H9 (cell line): ENCODE measurements at regions not wholly inside any gene's neighbourhood (a gene's known extent, or its start where the extent isn't known, plus 50 kb on each side); places are given as distances from the start of the nearest gene placed in this dataset.

Experiments
- DNase-seq: peaks from one replicate; pipeline ENCODE4 v3.0.0-alpha.2; 2017
- H2AFZ ChIP-seq: one replicate; pipeline ENCODE4 v1.6.1; 2013; ENCODE audit warnings: mild to moderate bottlenecking, low read length, control low read depth, moderate library complexity
- H2AK5ac ChIP-seq: 2 replicates; pipeline ENCODE4 v1.6.1; 2013; ENCODE audit warnings: low read length, control low read depth, mixed read lengths; ENCODE audit not compliant: insufficient read length
- H2BK120ac ChIP-seq: one replicate; pipeline ENCODE4 v1.6.1; 2013; ENCODE audit warnings: low read depth, mild to moderate bottlenecking, low read length, control low read depth, inconsistent platforms; ENCODE audit not compliant: poor library complexity, severe bottlenecking
- H2BK12ac ChIP-seq: 2 replicates; pipeline ENCODE4 v1.6.1; 2013; ENCODE audit warnings: low read length, control low read depth, mixed read lengths, low read depth; ENCODE audit not compliant: insufficient read length
- H2BK15ac ChIP-seq: 2 replicates; pipeline ENCODE4 v1.6.1; 2013; ENCODE audit warnings: low read depth, low read length, control low read depth
- H2BK20ac ChIP-seq: one replicate; pipeline ENCODE4 v1.6.1; 2013; ENCODE audit warnings: low read depth, mild to moderate bottlenecking, low read length, control low read depth, inconsistent platforms; ENCODE audit not compliant: poor library complexity, severe bottlenecking
- H2BK5ac ChIP-seq: 2 replicates; pipeline ENCODE4 v1.6.1; 2013; ENCODE audit warnings: low read length, control low read depth, mixed read lengths; ENCODE audit not compliant: insufficient read length
- H3K14ac ChIP-seq: 2 replicates; pipeline ENCODE4 v1.6.1; 2013; ENCODE audit warnings: low read length, control low read depth; ENCODE audit not compliant: insufficient read depth
- H3K18ac ChIP-seq: 2 replicates; pipeline ENCODE4 v1.6.1; 2013; ENCODE audit warnings: low read depth, mild to moderate bottlenecking, mixed read lengths, low read length, control low read depth; ENCODE audit not compliant: insufficient read length
- H3K23ac ChIP-seq: 2 replicates; pipeline ENCODE4 v1.6.1; 2013; ENCODE audit warnings: low read length, control low read depth, mixed read lengths, low read depth; ENCODE audit not compliant: insufficient read length
- H3K23me2 ChIP-seq: 2 replicates; pipeline ENCODE4 v1.6.1; 2013; ENCODE audit warnings: low read depth, mild to moderate bottlenecking, mixed read lengths, low read length, control low read depth; ENCODE audit not compliant: insufficient read length, poor library complexity, severe bottlenecking
- H3K27ac ChIP-seq: 2 replicates; pipeline ENCODE4 v1.5.1; 2013; ENCODE audit warnings: low read length, control low read depth, mixed read lengths, low read depth; ENCODE audit not compliant: insufficient read length
- H3K27me3 ChIP-seq: 2 replicates; pipeline ENCODE4 v1.6.1; 2013; ENCODE audit warnings: low read length, control low read depth, inconsistent platforms; ENCODE audit not compliant: insufficient read depth
- H3K4ac ChIP-seq: 2 replicates; pipeline ENCODE4 v1.6.1; 2013; ENCODE audit warnings: low read depth, mild to moderate bottlenecking, control low read depth, inconsistent platforms, low read length, moderate library complexity
- H3K4me1 ChIP-seq: 2 replicates; pipeline ENCODE4 v1.6.1; 2013; ENCODE audit warnings: low read length, control low read depth, inconsistent platforms; ENCODE audit not compliant: insufficient read depth
- H3K4me2 ChIP-seq: 2 replicates; pipeline ENCODE4 v1.6.1; 2013; ENCODE audit warnings: low read length, control low read depth, mixed read lengths; ENCODE audit not compliant: insufficient read length, insufficient read depth
- H3K56ac ChIP-seq: 2 replicates; pipeline ENCODE4 v1.6.1; 2013; ENCODE audit warnings: low read depth, mild to moderate bottlenecking, mixed read lengths, low read length, control low read depth; ENCODE audit not compliant: insufficient read length
- H3K79me1 ChIP-seq: 2 replicates; pipeline ENCODE4 v1.6.1; 2013; ENCODE audit warnings: low read depth, mild to moderate bottlenecking, moderate library complexity, low read length, control low read depth, inconsistent platforms; ENCODE audit not compliant: insufficient read depth, poor library complexity, severe bottlenecking
- H3K79me2 ChIP-seq: 2 replicates; pipeline ENCODE4 v1.6.1; 2013; ENCODE audit warnings: low read length, control low read depth, inconsistent platforms; ENCODE audit not compliant: insufficient read depth
- H3K9ac ChIP-seq: 2 replicates; pipeline ENCODE4 v1.6.1; 2013; ENCODE audit warnings: low read length, control low read depth, mixed read lengths; ENCODE audit not compliant: insufficient read length; ENCODE audit errors: extremely low read depth
- H3K9me3 ChIP-seq: one replicate; pipeline ENCODE4 v1.6.1; 2013; ENCODE audit warnings: low read depth, low read length, inconsistent platforms; ENCODE audit not compliant: control insufficient read depth
- H3T11ph ChIP-seq: one replicate; pipeline ENCODE4 v1.6.1; 2013; ENCODE audit warnings: mild to moderate bottlenecking, low read length, control low read depth, inconsistent platforms
- H4K20me1 ChIP-seq: one replicate; pipeline ENCODE4 v1.6.1; 2013; ENCODE audit not compliant: control insufficient read depth, insufficient read length, insufficient read depth
- H4K5ac ChIP-seq: 2 replicates; pipeline ENCODE4 v1.6.1; 2013; ENCODE audit warnings: low read depth, mild to moderate bottlenecking, mixed read lengths, low read length, control low read depth; ENCODE audit not compliant: insufficient read length
- H4K8ac ChIP-seq: replicated peaks from 2 replicates; pipeline ENCODE4 v1.6.1; 2013; ENCODE audit warnings: low read length, control low read depth, mixed read lengths, low read depth; ENCODE audit not compliant: insufficient read length
- H4K91ac ChIP-seq: 2 replicates; pipeline ENCODE4 v1.6.1; 2013; ENCODE audit warnings: low read depth, mild to moderate bottlenecking, moderate library complexity, mixed read lengths, low read length, control low read depth; ENCODE audit not compliant: insufficient read length
- H3K27ac Mint-ChIP-seq, 3 experiments: 2 replicates in 2 of 3; 3 replicates in 1 of 3; pipeline ENCODE4 v1.8.0; 2020 to 2021; ENCODE audit warnings: mixed read lengths in 3 of 3, mild to moderate bottlenecking in 1 of 3, moderate library complexity in 1 of 3
- H3K27me3 Mint-ChIP-seq: 2 replicates; pipeline ENCODE4 v1.8.0; 2021; ENCODE audit warnings: low read depth, mild to moderate bottlenecking, moderate library complexity, mixed read lengths
- H3K36me3 Mint-ChIP-seq, 3 experiments: 2 replicates in 2 of 3; 3 replicates in 1 of 3; pipeline ENCODE4 v1.8.0; 2020 to 2021; ENCODE audit warnings: low read depth in 3 of 3, mixed read lengths in 3 of 3; ENCODE audit not compliant: insufficient read depth in 1 of 3
- H3K4me1 Mint-ChIP-seq, 2 experiments: 2 replicates each; pipeline ENCODE4 v1.8.0; 2020; ENCODE audit warnings: mixed read lengths in 2 of 2
- H3K4me3 Mint-ChIP-seq, 2 experiments: 2 replicates in 1 of 2; 3 replicates in 1 of 2; pipeline ENCODE4 v1.8.0; 2020 to 2021; ENCODE audit warnings: mild to moderate bottlenecking in 2 of 2, mixed read lengths in 2 of 2, moderate library complexity in 1 of 2
- H3K9me3 Mint-ChIP-seq, 2 experiments: 2 replicates in 1 of 2; 3 replicates in 1 of 2; pipeline ENCODE4 v1.8.0; 2020; ENCODE audit warnings: mild to moderate bottlenecking in 2 of 2, mixed read lengths in 2 of 2, moderate library complexity in 1 of 2
- CTCF ChIP-seq: fragments of 200-600 bp; sonication (generic); conservative IDR thresholded peaks from 3 replicates; pipeline ENCODE4 v1.8.0; 2021; ENCODE audit warnings: antibody characterized with exemption, mild to moderate bottlenecking
- WGBS: extraction: QIAGEN DNeasy Blood & Tissue Kit; methylation state at CpG from one replicate; pipeline ENCODE4 v1.1.7; 2013; ENCODE audit warnings: missing lambda C conversion rate, low lambda C conversion rate, mixed read lengths; ENCODE audit not compliant: insufficient read length; ENCODE audit errors: extremely low coverage; 5-methylcytosine and 5-hydroxymethylcytosine counted together

- Histone ChIP-seq H2BK5ac (no peak overlapping the region), H2AK5ac (no peak overlapping the region), H3K9me3 (peaks cover 11% of the 10 kb centered on the region), H4K91ac (no peak overlapping the region), H3K23ac (no peak overlapping the region), H4K20me1 (no peaks in the 10 kb centered on the region), H2BK15ac (no peak overlapping the region), H3K4ac (no peak overlapping the region), H3T11ph (no peak overlapping the region), H3K18ac (no peak overlapping the region), H3K79me1 (no peaks in the 10 kb centered on the region), H3K9ac (no peak overlapping the region), H2BK120ac (no peak overlapping the region), H3K79me2 (no peaks in the 10 kb centered on the region), H4K8ac (no peak overlapping the region), H3K27me3 (no peaks in the 10 kb centered on the region), H3K14ac (no peak overlapping the region), H3K4me1 (peaks cover 7% of the 10 kb centered on the region; the same call in 1 of the 2 replicates), H2BK20ac (no peak overlapping the region), H2BK12ac (no peak overlapping the region), H3K4me2 (no peak overlapping the region), H3K56ac (no peak overlapping the region), H4K5ac (no peak overlapping the region), H3K23me2 (no peaks in the 10 kb centered on the region), H2AFZ (no peak overlapping the region), H3K27ac (no peak overlapping the region)
- no peaks in the 10 kb centered on the region for H3K27me3 Mint-ChIP-seq
- DNase-seq, result no peak
- peak overlapping the region in 1 of 2 experiments; percentile 77; a peak in 2 of 5 replicates for H3K4me3 Mint-ChIP-seq
- no peak for TF ChIP-seq CTCF
- H3K36me3 Mint-ChIP-seq, result peaks cover 34 to 57% (median 57%) of the 10 kb centered on the region in 3 experiments
- H3K4me1 Mint-ChIP-seq, result peaks cover 40 to 52% of the 10 kb centered on the region in 2 experiments
- peak overlapping the region; percentile 5 to 85 (median 6); a peak in 5 of 7 replicates for H3K27ac Mint-ChIP-seq
- peaks cover 20 to 29% of the 10 kb centered on the region in 2 experiments for H3K9me3 Mint-ChIP-seq
- WGBS, result no CpG with 5 or more reads among the region's 2 CpGs
Measured at GRCh38 chr3:16693820-16694219, 88.6 kb upstream of the DAZL start.
